ENCODE measurements at regions not wholly inside any gene's neighbourhood (a gene's known extent, or its start where the extent isn't known, plus 50 kb on each side); places are given as distances from the start of the nearest gene placed in this dataset.

GRCh38 chr15:46170326-46170725 is 535.5 kb downstream of the SQOR start:
- TF ChIP-seq CTCF (IDR thresholded peaks at IDR 0.05; ENCODE audit: low read depth, low read length): no peak
- no peak for TF ChIP-seq POLR2A (IDR thresholded peaks at IDR 0.05; ENCODE audit: extremely low read depth, insufficient read length)
- TF ChIP-seq MYC (IDR thresholded peaks at IDR 0.05; ENCODE audit: low read depth, low read length): no peak
